ENCODE measurements at regions not wholly inside any gene's neighbourhood (a gene's known extent, or its start where the extent isn't known, plus 50 kb on each side); places are given as distances from the start of the nearest gene placed in this dataset.

DNA sequence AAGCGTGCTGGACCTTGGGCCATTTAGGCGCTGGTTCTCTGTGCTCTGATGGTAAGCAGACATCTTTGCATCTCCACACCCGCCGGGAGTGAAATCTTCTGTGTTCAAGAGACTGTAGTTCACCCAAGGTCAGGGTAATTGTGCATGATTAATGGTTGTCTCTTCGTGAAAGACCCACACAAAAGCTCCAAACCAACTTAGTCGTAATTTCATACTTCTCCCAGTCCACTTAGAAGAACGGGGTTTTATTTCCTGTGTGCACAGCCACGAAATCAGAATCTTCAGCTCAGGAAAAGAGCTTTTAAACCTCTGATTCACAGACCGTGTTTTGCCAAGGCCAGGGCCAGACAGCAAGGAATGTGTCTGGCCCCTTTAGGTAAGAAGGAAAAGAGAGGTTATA lies 640.9 kb downstream of the MED13L start:
- DNase-seq: no peak

- no peak for DNase-seq
Observed at GRCh38 chr12:115632308-115632707, 645.2 kb downstream of the MED13L start.

DNA sequence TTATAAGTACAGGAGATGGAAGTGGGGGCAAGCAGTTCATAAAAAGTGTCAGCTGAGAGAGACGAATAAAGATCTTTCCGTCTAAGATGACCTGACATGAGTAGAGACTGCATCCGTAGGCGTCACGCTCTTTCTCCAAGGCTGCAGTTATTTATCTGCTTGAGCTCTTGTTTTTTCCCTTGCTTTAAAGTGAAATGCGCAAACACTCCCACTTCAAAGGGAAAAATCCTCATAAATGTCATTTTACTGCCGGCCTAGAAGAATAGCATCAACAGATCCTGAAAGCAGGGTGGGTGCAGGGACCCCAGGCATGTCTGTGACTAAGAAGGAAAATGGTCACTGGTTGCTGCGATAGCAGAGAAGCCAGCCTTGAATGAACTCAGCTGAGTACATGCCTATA lies 647.4 kb downstream of the MED13L start:
- no peak for DNase-seq

GRCh38 chr12:115626210-115626609 lies 651.3 kb downstream of the MED13L start:
- DNase-seq: no peak

DNA sequence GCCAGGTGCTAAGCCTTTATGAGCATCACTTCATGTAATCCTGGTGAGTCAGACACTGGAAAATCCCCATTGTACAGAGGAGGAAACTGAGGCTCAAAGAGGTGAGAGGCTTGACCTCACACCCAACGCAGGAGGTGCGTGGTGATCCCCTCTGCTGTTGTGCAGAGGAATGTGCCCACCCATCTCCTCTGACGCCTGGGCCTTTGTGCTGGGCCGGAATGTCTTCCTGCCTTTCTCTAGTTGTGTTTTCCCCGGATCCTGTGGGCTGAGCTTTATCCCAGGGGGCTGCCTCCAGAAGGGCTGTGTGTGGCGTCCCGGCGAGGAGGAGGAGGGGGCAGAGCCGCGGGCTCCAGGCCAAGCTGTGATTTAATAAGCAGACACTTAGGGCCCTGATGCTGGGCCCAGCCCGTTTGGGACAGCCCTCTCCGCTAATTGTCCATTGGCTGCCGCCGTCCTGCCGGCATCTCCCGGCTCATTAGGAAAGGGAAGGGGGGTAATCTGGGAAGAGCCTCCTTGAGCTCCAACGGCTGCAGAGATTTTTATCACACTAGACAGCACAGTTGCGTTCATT lies 653.6 kb downstream of the MED13L start:
- no peak for DNase-seq

- DNase-seq: no peak
Observed at GRCh38 chr12:115623275-115623674, 654.2 kb downstream of the MED13L start.

DNA sequence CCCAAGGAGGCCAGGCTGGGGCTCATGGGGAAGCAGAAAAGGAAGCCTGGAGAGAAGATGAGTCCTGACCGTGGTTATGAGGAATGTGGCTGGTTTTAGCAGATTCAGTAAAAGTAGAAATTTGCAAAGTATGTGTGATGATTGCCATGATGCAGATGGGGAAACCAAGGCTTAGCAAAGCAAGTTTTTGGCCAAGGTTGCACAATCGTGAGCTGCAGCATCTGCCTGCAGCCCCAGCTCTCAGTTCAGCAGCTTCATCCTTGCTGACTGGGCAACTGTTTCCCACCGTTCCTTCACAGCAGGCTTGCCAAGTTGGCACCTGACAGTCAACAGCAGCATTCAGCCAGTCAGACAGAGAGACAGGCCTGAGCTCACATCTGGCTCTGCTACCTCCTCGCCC lies 656.7 kb downstream of the MED13L start:
- no peak for DNase-seq

DNA sequence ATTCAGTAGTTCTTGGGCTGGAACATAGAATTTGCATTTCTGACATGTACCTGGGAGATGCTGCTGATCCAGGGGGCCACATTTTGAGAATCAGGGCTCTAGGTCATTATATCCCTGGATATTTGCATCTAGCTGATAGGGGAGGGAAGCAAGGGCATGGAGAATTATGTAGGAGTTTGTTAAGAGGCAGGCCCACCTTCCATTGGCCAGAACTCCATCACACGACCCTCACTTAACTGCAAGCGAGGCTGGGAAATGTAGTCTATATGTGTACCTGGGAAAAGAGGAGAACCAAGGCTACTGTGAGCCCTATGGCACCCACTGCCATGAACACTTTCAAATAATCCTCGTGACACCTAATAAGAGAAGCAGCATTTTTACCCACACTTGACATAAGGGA lies 657.6 kb downstream of the MED13L start:
- no peak for DNase-seq

DNA sequence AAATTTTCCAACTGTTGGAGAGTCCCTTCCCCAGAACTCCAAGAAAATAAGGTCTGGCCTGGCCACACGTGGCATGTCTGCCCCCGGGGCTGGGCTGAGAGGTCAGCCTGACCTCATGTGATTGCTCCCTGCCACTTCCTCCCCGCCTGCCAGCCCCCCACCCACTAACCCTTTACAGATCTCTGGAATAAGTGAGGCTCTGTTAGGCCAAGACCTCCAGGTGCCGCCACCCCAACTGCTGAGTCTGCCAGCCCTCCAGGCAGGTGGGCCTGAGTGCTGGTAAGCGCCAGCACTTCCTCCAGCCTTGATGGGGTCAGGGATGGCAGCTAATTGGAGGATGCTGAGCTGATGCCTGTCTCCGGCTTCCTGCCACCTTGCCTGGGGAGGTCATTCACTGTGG lies 658.4 kb downstream of the MED13L start:
- DNase-seq: no peak

- no peak for DNase-seq
Observed at GRCh38 chr12:115618105-115618504, 659.4 kb downstream of the MED13L start.

GRCh38 chr12:115617391-115617790 lies 660.1 kb downstream of the MED13L start:
- no peak for DNase-seq

GRCh38 chr12:115611477-115611876 lies 666.0 kb downstream of the MED13L start:
- DNase-seq: no peak

DNA sequence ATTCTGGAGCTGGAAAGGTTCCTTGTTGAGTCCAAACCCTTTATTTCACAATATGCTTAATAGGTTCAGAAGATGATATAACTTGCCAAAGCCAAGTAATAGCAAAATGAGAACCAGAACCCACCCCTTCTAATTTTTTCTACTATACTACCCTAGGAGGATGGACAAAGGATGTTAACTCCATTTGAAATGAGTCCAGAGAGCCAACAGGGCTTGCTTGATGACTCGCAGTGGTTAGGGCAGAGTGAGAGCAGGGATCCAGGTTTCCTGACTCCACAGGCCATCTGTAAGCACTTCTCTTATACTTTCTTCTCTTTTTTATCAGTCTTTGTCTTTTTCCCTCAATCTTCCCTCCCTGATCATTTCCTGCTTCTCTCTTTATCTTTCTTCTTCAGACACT lies 668.1 kb downstream of the MED13L start:
- DNase-seq: no peak

- no peak for DNase-seq
Observed at GRCh38 chr12:115606040-115606439, 671.5 kb downstream of the MED13L start.

DNA sequence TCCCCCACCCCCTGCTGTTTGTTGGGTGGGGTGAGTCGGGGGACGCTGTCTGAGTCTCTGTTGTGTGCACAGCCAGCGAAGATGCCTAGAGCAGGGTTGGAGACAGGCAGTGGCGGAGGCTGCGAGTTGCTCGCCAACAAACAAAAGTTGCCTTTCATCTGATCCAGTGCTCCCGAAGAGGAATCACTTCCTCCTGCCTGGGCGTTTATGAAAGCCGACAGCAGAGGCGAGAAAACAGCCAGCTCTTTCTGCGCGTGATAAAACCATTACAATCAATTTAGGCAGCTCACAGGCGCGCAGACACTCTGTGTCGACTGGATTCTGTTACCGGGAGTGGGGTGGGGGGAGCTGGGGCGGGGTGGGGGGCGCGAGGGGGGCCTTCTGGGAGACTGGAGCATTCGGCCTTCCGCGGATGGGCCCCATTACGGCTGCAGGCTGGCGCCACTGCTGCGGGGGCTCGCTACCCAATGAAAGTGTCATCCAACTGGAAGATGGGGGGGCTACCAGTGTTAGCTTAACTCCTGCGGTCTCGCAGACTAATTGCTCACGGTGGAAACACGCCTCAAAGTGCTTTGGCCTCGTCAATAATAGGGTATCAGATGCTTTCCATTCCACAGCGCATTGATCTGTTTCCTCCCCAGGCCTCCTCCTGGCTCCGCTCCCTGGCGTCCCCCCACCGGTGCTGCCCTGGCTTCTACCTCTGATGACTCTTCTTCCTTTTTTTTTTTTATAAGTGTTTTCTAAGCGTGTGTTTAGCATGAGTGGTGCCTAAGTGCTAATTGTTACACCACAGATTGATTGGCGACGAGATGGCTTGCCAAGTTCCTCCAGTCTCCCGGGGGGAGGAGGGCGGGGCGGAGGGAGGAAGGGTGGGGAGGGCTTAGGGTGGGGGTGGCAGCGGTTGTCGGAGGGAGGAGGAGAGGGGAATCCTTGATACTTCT lies 678.4 kb downstream of the MED13L start:
- DNase-seq: no peak

- no peak for DNase-seq
Observed at GRCh38 chr12:115597157-115597712, 680.3 kb downstream of the MED13L start.

GRCh38 chr12:115588131-115588530 lies 689.4 kb downstream of the MED13L start:
- no peak for DNase-seq

DNA sequence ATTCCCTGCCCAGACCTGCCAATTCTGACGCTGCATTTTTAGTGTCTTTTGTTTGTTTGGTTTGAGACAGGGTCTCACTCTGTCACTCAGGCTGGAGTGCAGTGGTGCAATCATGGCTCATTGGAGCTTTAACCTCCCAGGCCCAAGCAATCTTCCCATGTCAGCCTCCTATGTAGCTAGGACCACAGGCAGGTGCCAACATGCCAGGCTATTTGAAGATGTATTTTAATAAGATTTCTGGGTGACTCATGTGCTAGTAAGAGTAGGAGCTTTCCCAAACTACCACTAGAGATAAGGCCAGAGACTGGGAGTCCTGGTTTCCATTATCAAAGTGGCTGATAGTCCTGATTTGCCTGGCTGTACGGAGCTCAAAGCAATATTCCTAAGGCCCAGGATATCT lies 693.3 kb downstream of the MED13L start:
- DNase-seq: no peak

- DNase-seq: no peak
Observed at GRCh38 chr12:115583591-115583990, 693.9 kb downstream of the MED13L start.

DNA sequence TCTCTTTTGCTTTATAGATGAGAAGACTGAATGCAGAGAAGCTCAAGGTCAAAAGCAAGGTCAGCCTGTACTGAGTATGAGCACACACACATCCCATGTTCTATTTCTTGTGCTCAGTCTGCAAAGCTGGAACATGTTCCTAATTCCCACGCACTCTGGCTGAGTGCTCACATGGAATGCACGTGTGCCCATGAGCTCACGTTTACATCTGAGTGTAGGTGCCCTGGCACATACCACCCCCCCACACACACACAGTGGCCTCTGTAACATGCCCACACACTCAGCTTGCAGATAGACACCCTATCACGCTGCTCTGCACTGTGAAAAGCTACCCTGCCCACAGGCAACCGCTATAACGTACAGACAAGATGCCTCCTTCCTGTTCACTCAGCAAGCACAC lies 700.1 kb downstream of the MED13L start:
- DNase-seq: no peak

GRCh38 chr12:115574826-115575225 lies 702.7 kb downstream of the MED13L start:
- DNase-seq: no peak

- DNase-seq: no peak
Observed at GRCh38 chr12:115572440-115572839, 705.1 kb downstream of the MED13L start.

DNA sequence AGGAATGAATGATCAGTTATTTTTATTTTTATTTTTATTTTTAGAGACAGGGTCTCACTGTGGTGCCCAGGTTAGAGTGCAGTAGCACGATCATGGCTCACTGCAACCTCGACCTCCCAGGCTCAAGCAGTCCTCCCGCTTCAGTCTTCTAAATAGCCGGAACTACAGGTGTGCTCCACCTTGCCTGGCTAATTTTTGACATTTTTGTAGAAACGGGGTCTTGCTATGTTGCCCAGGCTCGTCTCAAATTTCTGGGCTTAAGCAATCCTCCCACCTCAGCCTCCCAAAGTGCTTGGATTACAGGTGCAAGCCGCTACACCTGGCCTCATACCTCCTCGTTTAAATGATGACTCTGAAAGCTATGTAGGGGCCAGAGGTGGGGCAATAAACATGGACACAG lies 706.0 kb downstream of the MED13L start:
- DNase-seq: no peak

DNA sequence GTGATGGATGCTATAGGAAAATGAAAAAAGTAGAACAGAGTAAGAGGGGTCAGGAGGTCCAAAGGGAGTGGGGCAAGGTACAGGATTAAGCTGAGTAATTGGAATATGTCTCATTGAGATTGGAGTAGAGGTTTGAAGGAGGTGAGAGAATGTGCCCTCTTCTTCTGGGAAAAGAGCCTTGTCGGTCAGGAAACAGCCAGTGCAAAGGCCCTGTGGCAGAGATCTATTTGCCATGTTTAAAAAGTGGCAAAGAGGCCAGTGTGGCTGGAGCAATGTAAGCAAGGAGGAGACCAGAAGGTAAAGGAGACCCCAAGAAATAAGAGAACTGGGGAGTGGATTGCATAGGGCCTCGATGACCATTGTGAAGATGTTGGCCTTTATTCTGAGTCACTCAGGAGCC lies 706.5 kb downstream of the MED13L start:
- no peak for DNase-seq
